Chondrocyte (in vitro differentiated cells): ENCODE measurements at regions not wholly inside any gene's neighbourhood (a gene's known extent, or its start where the extent isn't known, plus 50 kb on each side); places are given as distances from the start of the nearest gene placed in this dataset.

Experiments used
- DNase-seq: peaks from one replicate; pipeline ENCODE4 v3.0.0; 2021; ENCODE audit warnings: mixed read lengths, low spot score
- H3K27ac Mint-ChIP-seq: one replicate; pipeline ENCODE4 v1.8.0; 2021; ENCODE audit warnings: mild to moderate bottlenecking, moderate library complexity, mixed read lengths; ENCODE audit not compliant: unreplicated experiment
- H3K27me3 Mint-ChIP-seq: 2 replicates; pipeline ENCODE4 v1.8.0; 2021; ENCODE audit warnings: low read depth, mixed read lengths
- H3K36me3 Mint-ChIP-seq: 2 replicates; pipeline ENCODE4 v1.8.0; 2021; ENCODE audit warnings: low read depth, mixed read lengths
- H3K4me1 Mint-ChIP-seq: 2 replicates; pipeline ENCODE4 v1.8.0; 2021; ENCODE audit warnings: low read depth, mild to moderate bottlenecking, mixed read lengths
- H3K4me3 Mint-ChIP-seq: one replicate; pipeline ENCODE4 v1.8.0; 2021; ENCODE audit warnings: mild to moderate bottlenecking, moderate library complexity, mixed read lengths; ENCODE audit not compliant: unreplicated experiment
- H3K9me3 Mint-ChIP-seq: 2 replicates; pipeline ENCODE4 v1.8.0; 2021; ENCODE audit warnings: low read depth, mixed read lengths
- CTCF ChIP-seq: fragments of 200-600 bp; sonication (generic); IDR thresholded peaks from 2 replicates; pipeline ENCODE4 v1.5.0; 2021; ENCODE audit warnings: antibody characterized with exemption, mild to moderate bottlenecking, moderate library complexity

DNA sequence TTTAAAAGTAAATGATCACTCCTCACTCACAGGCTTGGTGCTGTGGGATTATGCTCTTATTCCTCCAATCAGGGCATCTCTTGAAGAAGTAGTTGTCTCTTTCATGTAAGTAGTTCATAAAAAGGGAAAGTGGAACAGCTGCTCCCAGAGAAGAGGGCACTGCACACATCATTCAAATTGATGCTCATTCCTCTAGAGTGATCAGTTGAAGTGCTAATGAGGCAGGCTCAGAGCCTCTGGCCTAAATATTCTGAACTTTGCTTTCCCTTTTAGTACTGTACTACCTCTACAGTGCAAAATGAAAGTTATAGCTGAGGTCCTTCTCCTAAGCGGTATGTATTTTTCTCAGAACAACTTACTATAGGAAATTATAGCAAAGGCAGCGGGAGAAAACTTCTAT, 1453.1 kb downstream of the ARAP2 start:
- Mint-ChIP-seq H3K36me3 (no peaks in the 10 kb centered on the region), H3K9me3 (no peaks in the 10 kb centered on the region), H3K27me3 (no peaks in the 10 kb centered on the region), H3K4me3 (no peak overlapping the region), H3K4me1 (no peaks in the 10 kb centered on the region), H3K27ac (no peak overlapping the region)
- TF ChIP-seq CTCF = no peak
- DNase-seq = no peak

GRCh38 chr4:34800953-34801352, 1443.4 kb downstream of the ARAP2 start:
- Mint-ChIP-seq H3K27ac (no peak overlapping the region), H3K4me3 (no peak overlapping the region), H3K36me3 (no peaks in the 10 kb centered on the region), H3K4me1 (no peaks in the 10 kb centered on the region), H3K9me3 (no peaks in the 10 kb centered on the region), H3K27me3 (no peaks in the 10 kb centered on the region)
- no peak for TF ChIP-seq CTCF
- DNase-seq = no peak

- Mint-ChIP-seq H3K4me3 (no peak overlapping the region), H3K4me1 (no peaks in the 10 kb centered on the region), H3K27ac (no peak overlapping the region), H3K27me3 (no peaks in the 10 kb centered on the region), H3K9me3 (no peaks in the 10 kb centered on the region), H3K36me3 (no peaks in the 10 kb centered on the region)
- no peak for DNase-seq
- TF ChIP-seq CTCF = no peak
These were observed 1430.0 kb downstream of the ARAP2 start for GRCh38 chr4:34814266-34814665.

DNA sequence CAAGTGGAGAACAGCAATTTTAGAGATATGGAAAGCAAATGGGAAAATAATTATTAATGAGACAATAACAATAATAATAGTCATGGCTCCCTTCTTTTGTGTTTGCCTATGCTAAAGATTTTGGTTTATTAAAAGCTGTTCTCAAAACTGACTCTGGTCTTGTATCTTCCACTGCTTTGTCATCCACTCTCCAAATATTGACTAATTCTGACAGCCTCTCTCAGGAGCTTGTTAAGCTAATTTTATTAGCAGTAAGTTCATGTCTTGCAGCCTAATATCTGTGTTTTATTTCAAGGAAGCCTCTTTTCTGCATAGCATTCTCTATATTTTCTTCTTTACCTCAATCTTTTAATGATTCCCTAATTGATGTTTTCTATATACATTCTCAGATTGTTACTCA, 1419.8 kb downstream of the ARAP2 start:
- no peak overlapping the region for H3K4me3 Mint-ChIP-seq
- no peak for DNase-seq
- H3K9me3 Mint-ChIP-seq = peaks cover 8% of the 10 kb centered on the region
- H3K4me1 Mint-ChIP-seq = no peaks in the 10 kb centered on the region
- no peak overlapping the region for H3K27ac Mint-ChIP-seq
- no peaks in the 10 kb centered on the region for H3K36me3 Mint-ChIP-seq
- H3K27me3 Mint-ChIP-seq = peaks cover 2% of the 10 kb centered on the region
- no peak for TF ChIP-seq CTCF

GRCh38 chr4:34826660-34827059, 1417.7 kb downstream of the ARAP2 start:
- H3K4me3 Mint-ChIP-seq = no peak overlapping the region
- no peak for TF ChIP-seq CTCF
- H3K9me3 Mint-ChIP-seq = peaks cover 8% of the 10 kb centered on the region
- no peaks in the 10 kb centered on the region for H3K36me3 Mint-ChIP-seq
- DNase-seq = no peak
- H3K4me1 Mint-ChIP-seq = no peaks in the 10 kb centered on the region
- H3K27ac Mint-ChIP-seq = no peak overlapping the region
- peaks cover 2% of the 10 kb centered on the region for H3K27me3 Mint-ChIP-seq
